Naive thymus-derived CD4-positive, alpha-beta T cell (primary cell): ENCODE measurements at regions not wholly inside any gene's neighbourhood (a gene's known extent, or its start where the extent isn't known, plus 50 kb on each side); places are given as distances from the start of the nearest gene placed in this dataset.

Experiments
- ATAC-seq: fragments of 150-1000 bp; cut with Tn5 transposase; 2 replicates; pipeline ENCODE4 v1.10.0; 2021; ENCODE audit warnings: mild to moderate bottlenecking, moderate library complexity
- CTCF ChIA-PET: fragments of 350-600 bp; sonication (Branson Sonifier 250); formaldehyde crosslinking; loops from one replicate; lab custom pipeline; 2021; ENCODE audit warnings: antibody characterized with exemption; lab: Charles Lee
- POLR2A ChIA-PET: fragments of 350-600 bp; sonication (Branson Sonifier 250); formaldehyde crosslinking; loops from one replicate; lab custom pipeline; 2021; ENCODE audit warnings: antibody characterized with exemption, inconsistent platforms; lab: Charles Lee
- DNase-seq, 9 donors: peaks; one replicate each; pipeline versions ENCODE4 v3.0.0 to v3.0.0-alpha.2; 2020 to 2022; ENCODE audit warnings: mixed read lengths in 1 of 9
- H3K27ac ChIP-seq: one replicate; pipeline ENCODE4 v1.7.0; 2013; ENCODE audit warnings: mild to moderate bottlenecking, low read depth, low read length, moderate library complexity
- H3K27me3 ChIP-seq, 2 donors: one replicate each; pipeline ENCODE4 v1.7.0; 2013; ENCODE audit warnings: low read length in 2 of 2, mild to moderate bottlenecking in 2 of 2, moderate library complexity in 2 of 2; ENCODE audit not compliant: control insufficient read depth in 2 of 2, insufficient read depth in 2 of 2
- H3K36me3 ChIP-seq, 3 experiments: 1 replicate in 2 of 3; 2 replicates in 1 of 3; pipeline ENCODE4 v1.7.0; 2013; ENCODE audit warnings: low read length in 3 of 3, mild to moderate bottlenecking in 3 of 3, moderate library complexity in 1 of 3; ENCODE audit not compliant: insufficient read depth in 3 of 3, control insufficient read depth in 2 of 3
- H3K4me1 ChIP-seq, 2 donors: one replicate each; pipeline ENCODE4 v1.7.0; 2013; ENCODE audit warnings: low read length in 2 of 2, mild to moderate bottlenecking in 2 of 2, moderate library complexity in 1 of 2; ENCODE audit not compliant: control insufficient read depth in 2 of 2, insufficient read depth in 2 of 2
- H3K4me3 ChIP-seq: 2 replicates; pipeline ENCODE4 v1.7.0; 2013; ENCODE audit warnings: mild to moderate bottlenecking, low read length
- H3K9me3 ChIP-seq, 3 experiments: 1 replicate in 2 of 3; 2 replicates in 1 of 3; pipeline ENCODE4 v1.7.0; 2013; ENCODE audit warnings: low read length in 3 of 3; ENCODE audit not compliant: control insufficient read depth in 2 of 3
- H3K27ac Mint-ChIP-seq, 9 donors: one replicate each; pipeline ENCODE4 v1.8.0; 2020 to 2022; ENCODE audit warnings: mixed read lengths in 9 of 9, mild to moderate bottlenecking in 8 of 9, moderate library complexity in 5 of 9, inconsistent platforms in 2 of 9
- H3K27me3 Mint-ChIP-seq, 5 donors: one replicate each; pipeline ENCODE4 v1.8.0; 2021 to 2022; ENCODE audit warnings: mixed read lengths in 5 of 5, mild to moderate bottlenecking in 1 of 5
- H3K36me3 Mint-ChIP-seq, 5 donors: one replicate each; pipeline ENCODE4 v1.8.0; 2020 to 2022; ENCODE audit warnings: mixed read lengths in 5 of 5, mild to moderate bottlenecking in 3 of 5, inconsistent platforms in 1 of 5
- H3K4me1 Mint-ChIP-seq, 7 donors: one replicate each; pipeline ENCODE4 v1.8.0; 2020 to 2022; ENCODE audit warnings: mixed read lengths in 7 of 7, mild to moderate bottlenecking in 3 of 7, inconsistent platforms in 1 of 7
- H3K4me3 Mint-ChIP-seq, 10 donors: one replicate each; pipeline ENCODE4 v1.8.0; 2020 to 2022; ENCODE audit warnings: mild to moderate bottlenecking in 10 of 10, mixed read lengths in 10 of 10, moderate library complexity in 6 of 10, inconsistent platforms in 2 of 10
- H3K9me3 Mint-ChIP-seq, 11 donors: one replicate each; pipeline ENCODE4 v1.8.0; 2020 to 2022; ENCODE audit warnings: mixed read lengths in 11 of 11, mild to moderate bottlenecking in 4 of 11, inconsistent platforms in 1 of 11, moderate library complexity in 1 of 11
- intact Hi-C, 2 donors: fragments of 100-400 bp; cut with micrococcal nuclease; formaldehyde crosslinking; loops; one replicate each; pipeline ENCODE4 v1.15.1; 2023

DNA sequence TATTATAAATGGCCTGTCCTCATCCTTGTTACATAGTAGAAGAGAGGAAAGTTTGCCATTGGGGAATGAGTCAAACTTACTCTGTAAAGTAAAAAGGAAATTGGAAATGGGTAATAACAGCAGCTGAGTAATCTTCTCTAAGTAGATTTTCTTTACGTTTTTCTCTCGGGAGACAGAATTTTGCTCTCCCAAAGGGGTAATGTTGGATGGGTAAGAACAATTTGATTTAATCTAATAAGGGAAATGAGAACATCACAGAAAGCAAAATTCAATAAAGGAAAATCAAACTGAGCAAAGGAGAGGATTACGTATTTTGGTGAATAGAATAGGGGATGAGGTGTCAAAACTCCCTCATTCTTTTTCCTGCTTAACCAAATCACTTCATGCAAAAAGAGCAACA is 283.1 kb upstream of the FOXG1 start:
- no peak overlapping the region for H3K4me3 ChIP-seq
- H3K9me3 ChIP-seq = no peaks in the 10 kb centered on the region
- no peaks in the 10 kb centered on the region for H3K27me3 ChIP-seq
- no peaks in the 10 kb centered on the region for H3K4me1 Mint-ChIP-seq
- H3K27ac Mint-ChIP-seq = no peak overlapping the region
- no peak for ATAC-seq
- no peak overlapping the region for H3K27ac ChIP-seq
- DNase-seq = no peak
- H3K36me3 ChIP-seq = no peaks in the 10 kb centered on the region
- ChIA-PET CTCF (no interaction called here), POLR2A (no interaction called here)
- H3K9me3 Mint-ChIP-seq = peaks cover 0 to 18% (median 6%) of the 10 kb centered on the region in 11 donors
- peaks cover 0 to 2% (median 0%) of the 10 kb centered on the region in 5 donors for H3K36me3 Mint-ChIP-seq
- no peaks in the 10 kb centered on the region for H3K27me3 Mint-ChIP-seq
- no peak overlapping the region for H3K4me3 Mint-ChIP-seq
- H3K4me1 ChIP-seq = no peaks in the 10 kb centered on the region
- intact Hi-C loops = no loop called here

DNA sequence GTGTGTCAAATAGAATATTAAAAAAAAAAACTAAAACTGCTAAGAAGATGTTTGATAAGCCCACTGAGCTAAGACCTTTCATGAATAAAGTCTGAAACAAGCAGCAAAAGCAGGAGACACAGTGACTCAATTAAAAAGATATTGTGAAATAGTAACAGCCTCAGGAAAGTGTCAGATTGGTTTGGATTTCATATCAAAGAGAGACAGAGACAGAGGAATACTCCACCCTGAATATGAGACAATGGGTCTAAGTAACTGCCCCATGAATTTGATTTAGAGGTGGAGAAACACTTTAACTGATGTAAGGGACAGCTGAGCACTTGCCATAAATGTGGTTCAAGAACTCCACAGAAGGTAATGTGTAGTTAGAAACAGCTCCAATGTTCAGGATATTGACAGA is 277.9 kb upstream of the FOXG1 start:
- POLR2A ChIA-PET = no interaction called here

DNA sequence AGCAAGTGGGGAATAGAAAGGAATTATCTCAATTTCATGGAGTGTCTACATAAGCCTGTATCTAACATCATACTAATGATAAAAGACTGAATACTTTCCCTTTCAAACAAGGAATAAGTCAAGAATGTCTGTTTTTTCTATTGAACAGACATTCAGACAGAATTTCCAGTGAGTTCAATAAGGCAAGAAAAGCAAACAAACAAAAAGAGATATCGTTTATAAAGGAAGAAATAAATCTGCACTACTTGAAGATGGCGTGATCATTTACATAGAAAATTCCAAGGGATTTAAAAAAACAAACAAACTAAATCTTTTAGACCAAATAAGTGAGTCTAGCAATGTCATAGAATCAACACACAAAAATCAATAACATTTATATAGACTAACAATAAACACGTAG is 273.1 kb upstream of the FOXG1 start:
- Histone ChIP-seq H3K4me1 (no peaks in the 10 kb centered on the region), H3K27me3 (no peaks in the 10 kb centered on the region), H3K36me3 (no peaks in the 10 kb centered on the region), H3K9me3 (no peaks in the 10 kb centered on the region), H3K4me3 (no peak overlapping the region), H3K27ac (no peak overlapping the region)
- Mint-ChIP-seq H3K4me1 (no peaks in the 10 kb centered on the region), H3K27me3 (no peaks in the 10 kb centered on the region), H3K9me3 (peaks cover 6 to 26% (median 8%) of the 10 kb centered on the region in 11 donors), H3K4me3 (no peak overlapping the region), H3K36me3 (no peaks in the 10 kb centered on the region), H3K27ac (no peak overlapping the region)
- ATAC-seq (no peak), DNase-seq (no peak)
- CTCF ChIA-PET = no interaction called here
- intact Hi-C loops = no loop called here
- POLR2A ChIA-PET = no interaction called here

More for the DNA sequence above, 277.9 kb upstream of the FOXG1 start:
- Histone ChIP-seq H3K9me3 (no peaks in the 10 kb centered on the region), H3K4me1 (no peaks in the 10 kb centered on the region), H3K4me3 (no peak overlapping the region), H3K27ac (no peak overlapping the region), H3K27me3 (no peaks in the 10 kb centered on the region), H3K36me3 (no peaks in the 10 kb centered on the region)
- H3K36me3 Mint-ChIP-seq = no peaks in the 10 kb centered on the region
- CTCF ChIA-PET = no interaction called here
- H3K4me3 Mint-ChIP-seq = no peak overlapping the region
- no peaks in the 10 kb centered on the region for H3K27me3 Mint-ChIP-seq
- no peak for ATAC-seq
- no peak overlapping the region for H3K27ac Mint-ChIP-seq
- no peaks in the 10 kb centered on the region for H3K4me1 Mint-ChIP-seq
- H3K9me3 Mint-ChIP-seq = peaks cover 5 to 27% (median 9%) of the 10 kb centered on the region in 11 donors
- intact Hi-C loops = no loop called here
- no peak for DNase-seq

DNA sequence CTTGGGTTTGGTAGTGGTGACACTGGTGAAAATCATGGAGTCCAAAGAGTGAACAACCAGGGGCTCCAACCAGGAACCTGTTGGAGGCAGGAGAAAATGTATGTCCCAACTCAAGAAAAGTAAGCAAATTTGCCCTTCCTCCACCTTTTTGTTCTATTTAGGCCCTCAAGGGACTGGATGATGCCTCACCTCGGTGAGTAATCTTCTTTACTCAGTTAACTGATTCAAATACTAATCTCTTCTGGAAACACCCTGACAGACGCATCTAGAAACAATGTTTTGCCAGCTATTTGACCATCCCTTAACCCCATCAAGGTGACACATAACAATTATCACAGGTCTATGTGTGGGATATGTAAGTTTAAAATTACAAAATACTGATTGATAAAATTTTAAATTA is 272.4 kb upstream of the FOXG1 start:
- H3K4me1 ChIP-seq = no peaks in the 10 kb centered on the region
- H3K36me3 ChIP-seq = no peaks in the 10 kb centered on the region
- intact Hi-C loops = no loop called here
- Mint-ChIP-seq H3K27me3 (no peaks in the 10 kb centered on the region), H3K4me3 (no peak overlapping the region), H3K27ac (no peak overlapping the region), H3K9me3 (peaks cover 1 to 21% (median 8%) of the 10 kb centered on the region in 11 donors), H3K4me1 (no peaks in the 10 kb centered on the region), H3K36me3 (no peaks in the 10 kb centered on the region)
- H3K4me3 ChIP-seq = no peak overlapping the region
- DNase-seq (no peak), ATAC-seq (no peak)
- POLR2A ChIA-PET = no interaction called here
- CTCF ChIA-PET = no interaction called here
- H3K9me3 ChIP-seq = no peaks in the 10 kb centered on the region
- no peak overlapping the region for H3K27ac ChIP-seq
- H3K27me3 ChIP-seq = no peaks in the 10 kb centered on the region

DNA sequence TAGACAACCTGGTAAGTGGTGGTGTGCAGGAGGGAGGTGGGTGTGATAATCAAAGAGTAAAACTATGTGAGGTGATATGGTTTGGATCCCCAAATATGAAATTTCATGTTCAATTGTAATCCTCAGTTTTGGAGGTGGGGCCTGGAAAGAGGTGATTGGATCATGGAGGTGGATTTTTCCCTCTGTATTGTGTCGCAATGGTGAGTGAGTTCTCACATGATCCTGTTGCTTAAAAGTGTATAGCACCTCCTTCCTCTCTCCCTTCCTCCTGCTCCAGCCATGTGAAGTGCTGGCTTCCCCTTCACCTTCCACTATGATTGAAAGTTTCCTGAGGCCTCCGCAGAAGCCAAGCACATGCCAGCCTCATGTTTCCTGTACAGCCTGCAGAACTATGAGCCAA is 270.2 kb upstream of the FOXG1 start:
- intact Hi-C loops = no loop called here
- H3K27me3 ChIP-seq = no peaks in the 10 kb centered on the region
- Mint-ChIP-seq H3K4me1 (no peaks in the 10 kb centered on the region), H3K27ac (no peak overlapping the region), H3K9me3 (peaks cover 3 to 32% (median 11%) of the 10 kb centered on the region in 11 donors), H3K4me3 (no peak overlapping the region), H3K27me3 (no peaks in the 10 kb centered on the region), H3K36me3 (peaks cover 0 to 7% (median 0%) of the 10 kb centered on the region in 5 donors)
- ChIA-PET CTCF (no interaction called here), POLR2A (no interaction called here)
- DNase-seq (no peak), ATAC-seq (no peak)
- H3K27ac ChIP-seq = no peak overlapping the region
- H3K9me3 ChIP-seq = no peaks in the 10 kb centered on the region
- H3K36me3 ChIP-seq = no peaks in the 10 kb centered on the region
- no peak overlapping the region for H3K4me3 ChIP-seq
- H3K4me1 ChIP-seq = no peaks in the 10 kb centered on the region

DNA sequence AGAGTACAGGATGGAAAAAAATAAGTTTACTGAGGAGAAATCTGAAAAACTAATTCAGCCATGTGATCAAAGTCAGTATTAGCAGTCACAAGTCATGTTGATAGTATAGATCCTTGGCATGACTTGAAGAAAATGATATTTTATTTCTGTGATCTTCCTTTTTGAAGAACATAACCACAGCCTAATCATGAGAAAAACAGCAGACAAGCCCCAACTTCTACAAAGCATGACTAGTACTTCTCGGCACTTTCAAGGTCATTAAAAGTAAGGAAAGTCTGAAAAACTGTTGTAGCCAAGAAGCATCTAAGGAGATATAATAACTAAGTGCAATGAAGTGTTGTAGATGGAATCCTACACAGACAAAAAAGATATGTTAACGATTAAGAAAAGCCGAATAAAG is 264.1 kb upstream of the FOXG1 start:
- no peaks in the 10 kb centered on the region for H3K27me3 Mint-ChIP-seq
- ChIA-PET POLR2A (no interaction called here), CTCF (no interaction called here)

DNA sequence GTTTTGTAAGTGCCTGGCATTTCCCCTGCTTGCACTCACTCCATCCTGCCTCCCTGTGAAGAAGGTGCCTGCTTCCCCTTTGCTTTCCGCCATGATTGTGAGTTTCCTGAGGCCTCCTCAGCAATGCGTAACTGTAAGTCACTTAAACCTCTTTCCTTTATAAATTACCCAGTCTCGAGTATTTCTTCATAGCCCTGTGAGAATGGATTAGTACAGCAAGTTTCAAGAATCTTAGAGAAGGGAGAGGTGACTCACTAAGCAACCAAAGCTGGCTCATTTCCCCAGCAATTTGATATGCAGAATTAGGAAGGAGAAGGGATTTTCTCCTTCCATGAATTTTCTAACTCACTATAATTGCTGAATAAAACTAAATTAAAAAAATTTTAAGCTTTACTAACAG is 251.0 kb upstream of the FOXG1 start:
- Mint-ChIP-seq H3K4me1 (no peaks in the 10 kb centered on the region), H3K4me3 (no peak overlapping the region), H3K9me3 (peaks cover 5 to 22% (median 14%) of the 10 kb centered on the region in 11 donors), H3K27ac (no peak overlapping the region), H3K36me3 (no peaks in the 10 kb centered on the region), H3K27me3 (no peaks in the 10 kb centered on the region)
- CTCF ChIA-PET = no interaction called here
- Histone ChIP-seq H3K9me3 (no peaks in the 10 kb centered on the region), H3K4me3 (no peak overlapping the region), H3K4me1 (no peaks in the 10 kb centered on the region), H3K27ac (no peak overlapping the region), H3K27me3 (no peaks in the 10 kb centered on the region), H3K36me3 (no peaks in the 10 kb centered on the region)
- ATAC-seq (no peak), DNase-seq (no peak)
- intact Hi-C loops = no loop called here
- POLR2A ChIA-PET = no interaction called here

More for the DNA sequence above, 264.1 kb upstream of the FOXG1 start:
- Histone ChIP-seq H3K9me3 (no peaks in the 10 kb centered on the region), H3K36me3 (no peaks in the 10 kb centered on the region), H3K27ac (no peak overlapping the region), H3K27me3 (no peaks in the 10 kb centered on the region), H3K4me3 (no peak overlapping the region), H3K4me1 (no peaks in the 10 kb centered on the region)
- Mint-ChIP-seq H3K9me3 (peaks cover 0 to 23% (median 11%) of the 10 kb centered on the region in 11 donors), H3K4me3 (no peak overlapping the region), H3K4me1 (no peaks in the 10 kb centered on the region), H3K27ac (no peak overlapping the region), H3K36me3 (peaks cover 0 to 7% (median 0%) of the 10 kb centered on the region in 5 donors)
- DNase-seq (no peak), ATAC-seq (no peak)
- intact Hi-C loops = no loop called here
